ENCODE measurements at regions not wholly inside any gene's neighbourhood (a gene's known extent, or its start where the extent isn't known, plus 50 kb on each side); places are given as distances from the start of the nearest gene placed in this dataset.

DNA sequence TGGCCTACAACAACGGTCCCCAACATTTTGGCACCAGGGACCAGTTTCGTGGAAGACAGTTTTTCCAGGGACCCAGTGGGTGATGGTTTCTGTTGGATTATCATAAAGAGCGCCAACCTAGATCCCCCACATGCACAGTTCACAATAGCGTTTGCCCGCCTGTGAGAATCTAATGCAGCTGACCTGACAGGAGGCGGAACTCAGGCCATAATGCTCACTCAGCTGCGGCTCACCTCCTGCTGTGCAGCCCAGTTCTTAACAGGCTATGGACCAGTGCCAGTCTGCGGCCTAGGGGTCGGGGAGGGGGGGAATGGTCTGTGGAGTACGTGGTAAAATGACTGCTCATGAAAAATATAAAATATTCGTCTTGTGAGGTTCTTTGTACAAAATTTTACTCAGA lies 518.5 kb upstream of the CADM2 start:
- TF ChIP-seq, protein P1, sequence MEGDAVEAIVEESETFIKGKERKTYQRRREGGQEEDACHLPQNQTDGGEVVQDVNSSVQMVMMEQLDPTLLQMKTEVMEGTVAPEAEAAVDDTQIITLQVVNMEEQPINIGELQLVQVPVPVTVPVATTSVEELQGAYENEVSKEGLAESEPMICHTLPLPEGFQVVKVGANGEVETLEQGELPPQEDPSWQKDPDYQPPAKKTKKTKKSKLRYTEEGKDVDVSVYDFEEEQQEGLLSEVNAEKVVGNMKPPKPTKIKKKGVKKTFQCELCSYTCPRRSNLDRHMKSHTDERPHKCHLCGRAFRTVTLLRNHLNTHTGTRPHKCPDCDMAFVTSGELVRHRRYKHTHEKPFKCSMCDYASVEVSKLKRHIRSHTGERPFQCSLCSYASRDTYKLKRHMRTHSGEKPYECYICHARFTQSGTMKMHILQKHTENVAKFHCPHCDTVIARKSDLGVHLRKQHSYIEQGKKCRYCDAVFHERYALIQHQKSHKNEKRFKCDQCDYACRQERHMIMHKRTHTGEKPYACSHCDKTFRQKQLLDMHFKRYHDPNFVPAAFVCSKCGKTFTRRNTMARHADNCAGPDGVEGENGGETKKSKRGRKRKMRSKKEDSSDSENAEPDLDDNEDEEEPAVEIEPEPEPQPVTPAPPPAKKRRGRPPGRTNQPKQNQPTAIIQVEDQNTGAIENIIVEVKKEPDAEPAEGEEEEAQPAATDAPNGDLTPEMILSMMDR (IDR thresholded peaks at IDR 0.05), result no peak
- TF ChIP-seq POLR2A (IDR thresholded peaks at IDR 0.05), result no peak

All from uterus (tissue), 2 donors.